K562 (cell line): ENCODE measurements at regions not wholly inside any gene's neighbourhood (a gene's known extent, or its start where the extent isn't known, plus 50 kb on each side); places are given as distances from the start of the nearest gene placed in this dataset.

Experiments used
- ATAC-seq: fragments of 200-7000 bp; cut with Tn5 transposase; 3 replicates; pipeline ENCODE4 v1.9.1; 2020; ENCODE audit warnings: moderate library complexity
- BruUV-seq: library from RNA; stranded (reverse); fragments of 400-500 nt; replicated peaks from 2 replicates; lab custom pipeline; 2021; lab: Mats Ljungman, UMichigan
- CTCF ChIA-PET: fragments of 300-600 bp; formaldehyde crosslinking; extraction: SDS; loops from one replicate; lab custom pipeline; 2021; ENCODE audit warnings: low intra/inter-chr PET ratio; lab: Yijun Ruan, JAX
- POLR2A ChIA-PET: fragments of 300-600, 350-650 bp; sonication (Branson Sonifier 250); formaldehyde crosslinking; extraction: SDS; loops from one replicate; lab custom pipeline; 2021; ENCODE audit warnings: antibody characterized with exemption, inconsistent platforms; lab: Yijun Ruan, JAX
- DNase-seq, 4 experiments: peaks; one replicate each; pipeline versions ENCODE4 v3.0.0 to v3.0.0-alpha.2; 2011 to 2018; ENCODE audit warnings: low spot score in 3 of 4, mixed read lengths in 3 of 4; ENCODE audit errors: extremely low read depth in 1 of 4
- FAIRE-seq: peaks from 2 replicates; lab custom pipeline; 2011; peaks lifted over from hg19 to GRCh38; lab: Jason Lieb, UNC
- H2AFZ ChIP-seq: 2 replicates; pipeline ENCODE4 v1.6.0; 2011; ENCODE audit warnings: low read depth, low read length, control low read depth, inconsistent platforms
- H3K27ac ChIP-seq: fragments of 200-600 bp; 3 replicates; pipeline ENCODE4 v1.8.0; 2011; ENCODE audit warnings: low read depth, mild to moderate bottlenecking, control low read depth, inconsistent platforms, low read length, moderate library complexity, mixed read lengths; ENCODE audit errors: extremely low read depth
- H3K27me3 ChIP-seq, 2 experiments: fragments of 300-600 bp in 1 of 2; 2 replicates in 1 of 2; 3 replicates in 1 of 2; pipeline versions ENCODE4 v1.6.0 to v1.8.0; 2011; ENCODE audit warnings: inconsistent platforms in 2 of 2, low read length in 2 of 2, mild to moderate bottlenecking in 1 of 2, mixed read lengths in 1 of 2, moderate library complexity in 1 of 2; ENCODE audit not compliant: control insufficient read depth in 2 of 2, insufficient read depth in 2 of 2
- H3K36me3 ChIP-seq: fragments of 300-600 bp; 3 replicates; pipeline ENCODE4 v1.8.0; 2011; ENCODE audit warnings: mild to moderate bottlenecking, low read length, inconsistent platforms; ENCODE audit not compliant: control insufficient read depth, insufficient read depth
- H3K4me1 ChIP-seq, 2 experiments: fragments of 200-600 bp in 1 of 2; replicated peaks in 1 of 2; 2 replicates in 1 of 2; 3 replicates in 1 of 2; pipeline versions ENCODE4 v1.5.1 to v1.8.0; 2011; ENCODE audit warnings: inconsistent platforms in 2 of 2, low read length in 2 of 2, mild to moderate bottlenecking in 1 of 2, mixed read lengths in 1 of 2, moderate library complexity in 1 of 2; ENCODE audit not compliant: control insufficient read depth in 2 of 2, insufficient read depth in 2 of 2
- H3K4me2 ChIP-seq: 2 replicates; pipeline ENCODE4 v1.6.1; 2011; ENCODE audit warnings: low read length, control low read depth, inconsistent platforms, mixed read lengths; ENCODE audit not compliant: insufficient read depth
- H3K4me3 ChIP-seq: fragments of 200-600 bp; sonication (generic), shearing (Covaris generic); 2 replicates; pipeline ENCODE4 v1.5.1; 2016; ENCODE audit warnings: control low read depth, inconsistent platforms
- H3K79me2 ChIP-seq: fragments of 200-600 bp; 3 replicates; pipeline ENCODE4 v1.8.0; 2011; ENCODE audit warnings: low read length, inconsistent platforms; ENCODE audit not compliant: control insufficient read depth, insufficient read depth
- H3K9ac ChIP-seq, 2 experiments: 2 replicates each; pipeline versions ENCODE4 v1.6.0 to v1.6.1; 2011; ENCODE audit warnings: low read depth in 2 of 2, low read length in 2 of 2, control low read depth in 1 of 2, inconsistent platforms in 1 of 2, mild to moderate bottlenecking in 1 of 2, mixed read lengths in 1 of 2; ENCODE audit not compliant: insufficient read depth in 1 of 2
- H3K9me1 ChIP-seq: one replicate; pipeline ENCODE4 v1.6.0; 2011; ENCODE audit warnings: inconsistent platforms, mild to moderate bottlenecking, low read length, moderate library complexity; ENCODE audit not compliant: control insufficient read depth, insufficient read depth
- H3K9me3 ChIP-seq: replicated peaks from 2 replicates; pipeline ENCODE4 v1.5.1; 2011; ENCODE audit warnings: low read depth, low read length, inconsistent platforms; ENCODE audit not compliant: control insufficient read depth, insufficient read depth
- H4K20me1 ChIP-seq: replicated peaks from 2 replicates; pipeline ENCODE4 v1.6.1; 2011; ENCODE audit warnings: low read length, inconsistent platforms, mixed read lengths; ENCODE audit not compliant: control insufficient read depth, insufficient read depth
- RBM14 ChIP-seq: fragments of 200-400 bp; formaldehyde crosslinking; IDR thresholded peaks from 2 replicates; pipeline ENCODE4 v1.6.1; 2018; ENCODE audit warnings: low read depth, mild to moderate bottlenecking, low read length, moderate library complexity, borderline replicate concordance; ENCODE audit not compliant: insufficient read depth
- ZKSCAN3 ChIP-seq: fragments of 250-450 bp; sonication (Bioruptor Pico); IDR thresholded peaks from 2 replicates; pipeline ENCODE4 v1.4.0; 2020
- WGBS: fragments of 100-300 bp; shearing (Covaris generic); methylation state at CpG from one replicate; pipeline ENCODE4 v1.1.6; 2016; ENCODE audit warnings: low coverage, mixed read lengths; ENCODE audit not compliant: insufficient coverage; ENCODE audit errors: missing lambda C conversion rate; 5-methylcytosine and 5-hydroxymethylcytosine counted together
- in situ Hi-C: fragments of 300-500 bp; cut with MboI; formaldehyde crosslinking; loops from 4 replicates; pipeline ENCODE4 v1.15.0; 2018; ENCODE audit warnings: inconsistent platforms, mixed read lengths
- intact Hi-C: fragments of 100-400 bp; cut with micrococcal nuclease; formaldehyde crosslinking; loops from 2 replicates; pipeline ENCODE4 v1.14.2; 2022
- TF ChIP-seq, protein P1 (sequence below): sonication (generic); formaldehyde crosslinking; IDR thresholded peaks from 2 replicates; pipeline ENCODE4 v1.8.1; 2022; ENCODE audit warnings: missing genetic modification reagents
- TF ChIP-seq, protein P2 (sequence below): fragments of 450-650 bp; formaldehyde crosslinking; IDR thresholded peaks from 2 replicates; pipeline ENCODE4 v1.4.0; 2020; ENCODE audit warnings: mild to moderate bottlenecking

DNA sequence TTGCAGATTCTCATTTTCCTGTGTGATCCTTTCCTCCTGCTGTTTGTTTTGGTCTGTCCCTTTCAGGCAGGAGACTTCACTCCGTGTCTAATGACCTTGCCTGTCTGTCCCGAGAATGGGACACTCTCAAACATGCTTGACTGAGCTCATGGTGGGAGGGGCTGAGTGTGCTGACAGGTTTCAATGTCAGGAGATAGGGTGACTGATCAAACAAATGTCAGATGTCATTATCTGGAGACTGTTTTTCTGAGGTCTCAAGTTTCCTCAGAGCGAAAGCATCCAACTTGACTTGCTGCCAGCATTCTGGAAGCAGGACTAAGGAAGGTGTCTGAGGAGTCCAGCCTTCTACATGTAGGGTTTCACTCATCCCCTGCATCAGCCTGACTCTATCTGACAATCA, 228.8 kb upstream of the KIAA1217 start:
- DNase-seq: no peak
- in situ Hi-C loops (no loop called here), intact Hi-C loops (no loop called here)
- no peak overlapping the region for H3K9ac ChIP-seq
- no peaks in the 10 kb centered on the region for H3K27me3 ChIP-seq
- no peak for FAIRE-seq
- H4K20me1 ChIP-seq: no peaks in the 10 kb centered on the region
- H3K4me3 ChIP-seq: no peak overlapping the region
- H3K4me2 ChIP-seq: no peak overlapping the region
- BruUV-seq: no TSS peak
- H3K79me2 ChIP-seq: no peaks in the 10 kb centered on the region
- ChIA-PET CTCF (no interaction called here), POLR2A (no interaction called here)
- no peak for TF ChIP-seq ZKSCAN3 (CRISPR knock-in tag)
- no peak for TF ChIP-seq RBM14
- TF ChIP-seq, protein P1, sequence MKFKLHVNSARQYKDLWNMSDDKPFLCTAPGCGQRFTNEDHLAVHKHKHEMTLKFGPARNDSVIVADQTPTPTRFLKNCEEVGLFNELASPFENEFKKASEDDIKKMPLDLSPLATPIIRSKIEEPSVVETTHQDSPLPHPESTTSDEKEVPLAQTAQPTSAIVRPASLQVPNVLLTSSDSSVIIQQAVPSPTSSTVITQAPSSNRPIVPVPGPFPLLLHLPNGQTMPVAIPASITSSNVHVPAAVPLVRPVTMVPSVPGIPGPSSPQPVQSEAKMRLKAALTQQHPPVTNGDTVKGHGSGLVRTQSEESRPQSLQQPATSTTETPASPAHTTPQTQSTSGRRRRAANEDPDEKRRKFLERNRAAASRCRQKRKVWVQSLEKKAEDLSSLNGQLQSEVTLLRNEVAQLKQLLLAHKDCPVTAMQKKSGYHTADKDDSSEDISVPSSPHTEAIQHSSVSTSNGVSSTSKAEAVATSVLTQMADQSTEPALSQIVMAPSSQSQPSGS (CRISPR knock-in tag): no peak
- TF ChIP-seq, protein P2, sequence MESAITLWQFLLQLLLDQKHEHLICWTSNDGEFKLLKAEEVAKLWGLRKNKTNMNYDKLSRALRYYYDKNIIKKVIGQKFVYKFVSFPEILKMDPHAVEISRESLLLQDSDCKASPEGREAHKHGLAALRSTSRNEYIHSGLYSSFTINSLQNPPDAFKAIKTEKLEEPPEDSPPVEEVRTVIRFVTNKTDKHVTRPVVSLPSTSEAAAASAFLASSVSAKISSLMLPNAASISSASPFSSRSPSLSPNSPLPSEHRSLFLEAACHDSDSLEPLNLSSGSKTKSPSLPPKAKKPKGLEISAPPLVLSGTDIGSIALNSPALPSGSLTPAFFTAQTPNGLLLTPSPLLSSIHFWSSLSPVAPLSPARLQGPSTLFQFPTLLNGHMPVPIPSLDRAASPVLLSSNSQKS (CRISPR knock-in tag): no peak
- no peaks in the 10 kb centered on the region for H3K9me3 ChIP-seq
- ATAC-seq: no peak
- no peak overlapping the region for H3K27ac ChIP-seq
- WGBS: 0% methylated on average over 3 of the region's 3 CpGs
- H3K9me1 ChIP-seq: no peaks in the 10 kb centered on the region
- no peaks in the 10 kb centered on the region for H3K4me1 ChIP-seq
- H2AFZ ChIP-seq: no peak overlapping the region
- H3K36me3 ChIP-seq: no peaks in the 10 kb centered on the region
